RPMI8226 (cell line): ENCODE measurements at regions not wholly inside any gene's neighbourhood (a gene's known extent, or its start where the extent isn't known, plus 50 kb on each side); places are given as distances from the start of the nearest gene placed in this dataset.
A peak's percentile ranks its signal among the peaks of the same experiment; 100 is the strongest.

Source experiments
- DNase-seq: peaks from one replicate; pipeline ENCODE4 v3.0.0-alpha.2; 2015

- no peak for DNase-seq
Measured at GRCh38 chr5:172588380-172588779, 52.7 kb upstream of the NEURL1B start.

GRCh38 chr5:172587061-172587405, 54.0 kb upstream of the NEURL1B start:
- DNase-seq, result no peak

DNA sequence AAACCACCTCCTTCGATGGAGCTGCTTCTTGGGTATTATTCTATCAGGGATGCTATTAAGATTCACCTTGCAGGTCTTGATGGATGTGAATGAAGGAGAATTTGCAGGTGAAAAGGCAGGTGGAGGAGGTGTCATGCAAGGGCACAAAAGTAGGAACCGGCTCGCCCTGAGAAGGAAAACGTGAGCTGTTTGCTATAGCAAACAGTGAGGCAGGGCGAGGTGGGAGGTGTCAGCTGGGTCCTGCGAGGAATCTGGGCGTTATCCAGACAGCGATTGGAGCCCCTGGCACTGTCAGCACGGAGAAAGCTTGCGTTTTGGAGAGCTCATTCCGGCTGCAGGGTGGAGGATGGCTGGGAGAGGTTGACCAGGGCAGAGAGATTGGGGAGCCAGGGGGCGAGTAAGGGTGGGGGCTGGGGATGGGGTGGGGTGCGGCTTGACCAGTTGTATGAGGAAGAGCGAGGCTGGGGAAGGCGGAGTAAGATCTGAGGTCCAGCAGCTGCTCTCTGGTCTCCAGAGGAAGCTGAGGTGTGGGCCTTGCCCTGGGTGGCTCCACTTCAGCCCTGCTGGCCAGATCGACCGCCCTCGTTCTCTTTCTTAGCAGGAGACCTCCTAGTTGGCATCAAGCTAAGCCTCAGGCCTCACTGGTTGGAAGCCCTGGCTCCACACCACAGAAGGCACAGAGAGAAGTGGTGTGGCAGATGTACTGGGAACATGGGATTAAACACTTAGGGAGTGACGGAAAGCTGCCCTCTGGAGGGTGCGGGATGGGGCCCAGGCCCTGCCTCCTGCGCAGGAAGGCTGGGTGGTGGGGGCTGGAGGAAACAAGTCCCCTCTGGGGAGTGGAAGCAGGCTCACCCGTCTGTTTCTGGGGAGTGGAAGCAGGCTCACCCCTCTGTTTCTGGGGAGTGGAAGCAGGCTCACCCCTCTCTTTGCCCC, 54.7 kb upstream of the NEURL1B start:
- DNase-seq, result no peak

- DNase-seq, result no peak
Measured at GRCh38 chr5:172585114-172585513, 55.9 kb upstream of the NEURL1B start.

DNA sequence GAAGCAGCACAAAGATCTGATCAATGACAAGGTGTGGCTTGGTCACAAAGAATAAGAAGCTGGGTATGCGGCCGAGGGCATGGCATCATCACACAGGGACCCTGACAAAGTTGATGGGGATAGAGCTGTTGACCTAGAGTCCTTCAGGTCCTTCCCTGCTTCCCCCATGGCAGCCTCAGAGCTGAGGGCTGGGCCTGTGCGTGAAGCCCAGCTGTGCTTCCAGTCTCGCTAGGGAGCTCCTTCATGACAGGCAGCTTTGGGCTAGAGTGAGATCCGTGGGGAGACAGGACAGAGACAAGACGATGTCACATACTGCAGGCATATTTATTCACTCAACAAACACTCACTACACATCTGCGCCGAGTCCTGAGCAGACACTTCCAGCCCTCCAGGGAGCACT, 56.4 kb upstream of the NEURL1B start:
- DNase-seq, result no peak

DNA sequence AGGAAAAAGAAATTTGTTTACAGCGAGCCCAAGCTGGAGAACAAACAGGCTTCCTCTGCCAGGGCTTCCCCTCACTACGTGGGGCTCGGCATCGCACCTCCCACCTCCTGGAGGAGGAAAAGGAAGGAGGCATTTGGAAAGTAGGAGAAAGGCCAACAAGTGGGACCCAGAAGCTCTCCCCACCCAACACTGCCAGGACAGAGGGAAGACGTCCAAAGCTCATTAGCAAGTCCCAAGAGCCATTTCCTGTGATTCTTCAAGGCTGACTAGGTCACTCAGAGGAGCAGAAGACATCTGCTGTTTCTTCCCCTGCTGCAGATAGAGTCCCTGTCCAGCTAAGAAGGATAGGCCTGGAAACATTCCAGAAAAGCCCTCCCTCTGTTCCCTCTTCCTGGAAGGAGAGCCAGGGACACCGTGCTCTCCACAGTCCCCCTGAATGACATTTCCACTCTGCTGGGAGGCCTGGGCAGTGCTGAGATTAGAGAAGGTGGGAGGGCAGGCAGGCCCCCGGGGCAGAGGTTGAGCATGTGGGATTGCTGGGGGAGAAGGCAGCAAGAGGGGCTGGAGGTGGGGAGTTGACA, 57.0 kb upstream of the NEURL1B start:
- no peak for DNase-seq

DNA sequence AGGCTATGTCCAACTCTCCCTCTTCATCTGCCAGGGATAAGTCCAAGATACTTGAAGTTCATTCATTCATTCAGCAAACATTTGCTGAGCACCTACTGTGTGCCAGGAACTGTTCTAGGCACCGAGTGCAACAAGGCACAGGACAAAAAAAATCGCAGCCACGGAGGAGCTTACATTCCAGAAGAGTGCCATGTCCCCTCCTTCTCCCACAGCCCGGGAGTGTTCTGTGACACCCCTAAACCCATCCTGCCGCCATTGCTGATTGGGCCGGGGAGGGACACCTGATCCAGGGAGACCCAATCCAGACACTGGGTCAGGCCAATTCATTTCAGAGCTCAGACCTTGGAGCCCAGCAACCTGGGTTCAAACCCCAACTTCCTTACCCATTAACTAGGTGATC, 58.1 kb upstream of the NEURL1B start:
- DNase-seq, result no peak

DNA sequence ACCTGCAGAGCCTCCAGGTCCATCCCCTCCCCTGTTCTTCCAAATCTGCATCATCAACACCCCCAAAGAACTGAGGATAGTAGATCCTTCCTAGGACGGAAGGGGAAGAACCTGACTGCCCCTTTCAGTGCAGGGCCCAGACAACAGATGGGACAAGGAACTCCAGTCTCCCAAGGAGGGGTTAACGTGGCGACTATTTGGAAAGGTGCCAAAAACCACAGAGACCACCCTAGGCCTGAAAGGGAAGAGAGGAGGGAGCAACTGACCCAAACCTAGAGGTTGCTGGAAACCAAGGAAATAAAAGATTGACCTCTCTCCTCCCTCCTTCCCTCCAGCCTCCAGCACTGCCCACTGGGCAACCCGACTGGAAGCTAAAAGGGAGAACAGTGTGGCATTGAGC, 59.7 kb upstream of the NEURL1B start:
- no peak for DNase-seq

DNA sequence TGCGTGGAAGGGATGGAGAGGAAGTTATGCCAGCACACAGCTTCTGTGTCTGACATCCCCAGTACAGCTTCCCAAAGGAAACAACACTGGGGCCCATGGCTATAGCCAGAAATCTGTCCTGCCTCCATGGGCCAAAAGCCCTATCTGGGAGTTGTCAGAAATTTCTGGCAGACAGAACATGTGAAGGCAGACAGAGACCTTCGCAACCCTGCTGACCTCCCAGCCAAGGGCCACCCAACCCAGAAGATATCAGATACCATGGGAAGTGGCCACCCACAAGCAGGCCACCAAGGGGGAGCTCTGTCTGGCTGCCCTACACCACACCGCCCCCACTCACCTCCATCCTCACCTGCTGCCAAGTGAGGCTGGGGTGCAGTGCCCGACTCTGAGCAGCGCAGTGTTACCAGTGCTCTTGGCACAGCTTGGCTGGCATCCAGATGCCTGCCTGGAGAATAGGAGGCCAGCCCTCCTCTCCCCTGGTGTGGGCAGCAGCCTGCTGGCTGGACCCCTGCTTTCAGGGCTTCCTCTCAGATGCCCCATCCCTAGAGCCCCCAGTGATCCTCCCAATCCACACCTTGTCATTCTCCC, 61.6 kb upstream of the NEURL1B start:
- no peak for DNase-seq

DNA sequence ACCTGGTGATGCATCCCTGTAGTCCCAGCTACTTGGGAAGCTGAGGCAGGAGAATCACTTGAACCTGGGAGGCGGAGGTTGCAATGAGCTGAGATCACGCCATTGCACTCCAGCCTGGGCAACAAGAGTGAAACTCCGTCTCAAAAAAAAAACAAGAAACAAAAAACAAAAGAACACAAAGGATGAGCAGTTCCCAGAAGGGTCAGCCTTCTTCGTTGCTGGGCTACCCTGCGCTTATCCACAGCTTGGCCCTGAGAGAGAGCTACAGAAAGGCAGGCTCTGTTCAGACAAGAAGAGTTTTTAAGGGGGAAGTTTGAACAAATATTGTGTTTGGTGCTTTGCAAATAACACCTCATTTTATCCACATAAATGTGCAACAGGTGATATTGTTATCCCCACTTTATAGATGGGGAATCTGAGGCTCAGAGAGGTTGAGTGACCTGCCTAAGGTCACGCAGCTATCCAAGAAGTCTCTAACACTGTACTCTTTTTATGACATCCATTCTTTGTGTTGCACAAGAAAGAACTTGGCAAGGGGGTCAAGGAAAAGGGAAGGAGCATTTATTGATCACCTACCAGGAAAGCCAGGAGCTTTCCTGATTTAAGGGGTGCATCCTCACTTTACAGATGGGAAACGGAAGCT, 63.7 kb upstream of the NEURL1B start:
- no peak for DNase-seq

GRCh38 chr5:172575816-172576545, 65.1 kb upstream of the NEURL1B start:
- DNase-seq, result no peak

- DNase-seq, result no peak
Measured at GRCh38 chr5:172575416-172575815, 65.6 kb upstream of the NEURL1B start.

GRCh38 chr5:172574871-172575223, 66.2 kb upstream of the NEURL1B start:
- DNase-seq, result no peak

GRCh38 chr5:172573986-172574870, 66.8 kb upstream of the NEURL1B start:
- no peak for DNase-seq

- DNase-seq, result no peak
Measured at GRCh38 chr5:172573120-172573882, 67.8 kb upstream of the NEURL1B start.

GRCh38 chr5:172572440-172572839, 68.6 kb upstream of the NEURL1B start:
- no peak for DNase-seq

- DNase-seq, result no peak
Measured at GRCh38 chr5:172571892-172572291, 69.2 kb upstream of the NEURL1B start.

DNA sequence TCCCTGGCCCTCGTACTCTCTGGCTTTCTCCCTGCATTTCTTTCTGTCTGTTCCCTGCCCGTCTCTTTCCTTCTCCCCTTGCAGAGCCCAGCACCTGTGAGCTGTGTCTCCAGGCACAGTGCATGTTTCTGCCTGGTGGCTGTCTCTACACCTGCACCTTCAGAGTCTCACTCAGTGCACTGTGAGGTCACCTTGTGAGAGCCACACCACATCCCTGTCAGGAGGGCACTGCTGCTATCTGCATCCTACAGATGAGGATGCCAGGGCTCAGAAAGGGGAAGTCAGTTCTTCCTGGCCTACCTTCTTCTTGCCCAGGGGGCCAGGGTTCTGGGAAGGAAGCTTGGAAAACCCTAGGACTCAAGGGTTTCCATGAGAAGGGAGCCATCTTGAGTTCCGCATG, 69.7 kb upstream of the NEURL1B start:
- peak; percentile 26 for DNase-seq

DNA sequence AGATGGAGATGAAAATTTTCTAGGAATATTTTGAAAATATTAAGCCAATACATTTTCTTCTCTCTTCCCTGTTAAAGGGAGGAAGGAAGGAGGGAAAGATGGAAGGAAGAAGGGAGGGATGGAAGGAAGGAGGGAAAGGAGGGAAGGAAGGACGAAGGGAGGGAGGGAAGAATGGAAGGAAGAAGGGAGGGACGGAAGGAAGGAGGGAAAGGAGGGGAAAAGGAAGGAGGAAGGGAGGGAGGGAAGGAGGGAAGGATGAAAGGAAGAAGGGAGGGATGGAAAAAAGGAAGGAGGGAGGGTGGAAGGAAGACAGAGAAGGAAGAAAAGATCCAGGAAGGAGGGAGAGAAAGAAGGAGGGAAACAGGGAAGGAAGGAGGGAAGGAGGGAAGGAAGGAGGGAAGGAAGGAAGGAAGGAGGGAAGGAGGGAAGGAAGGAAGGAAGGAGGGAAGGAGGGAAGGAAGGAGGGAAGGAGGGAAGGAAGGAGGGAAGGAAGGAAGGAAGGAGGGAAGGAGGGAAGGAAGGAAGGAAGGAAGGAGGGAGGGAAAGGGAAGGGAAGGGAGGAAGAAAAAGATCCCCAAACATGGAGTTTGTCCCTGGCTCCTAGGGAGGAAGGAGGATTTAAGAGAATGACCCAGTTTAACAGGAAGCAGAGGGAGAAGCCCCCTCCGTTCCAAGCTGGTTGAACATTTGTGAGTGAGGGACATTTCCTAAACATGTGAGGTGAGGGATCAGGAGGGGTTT, 70.3 kb upstream of the NEURL1B start:
- DNase-seq, result no peak

DNA sequence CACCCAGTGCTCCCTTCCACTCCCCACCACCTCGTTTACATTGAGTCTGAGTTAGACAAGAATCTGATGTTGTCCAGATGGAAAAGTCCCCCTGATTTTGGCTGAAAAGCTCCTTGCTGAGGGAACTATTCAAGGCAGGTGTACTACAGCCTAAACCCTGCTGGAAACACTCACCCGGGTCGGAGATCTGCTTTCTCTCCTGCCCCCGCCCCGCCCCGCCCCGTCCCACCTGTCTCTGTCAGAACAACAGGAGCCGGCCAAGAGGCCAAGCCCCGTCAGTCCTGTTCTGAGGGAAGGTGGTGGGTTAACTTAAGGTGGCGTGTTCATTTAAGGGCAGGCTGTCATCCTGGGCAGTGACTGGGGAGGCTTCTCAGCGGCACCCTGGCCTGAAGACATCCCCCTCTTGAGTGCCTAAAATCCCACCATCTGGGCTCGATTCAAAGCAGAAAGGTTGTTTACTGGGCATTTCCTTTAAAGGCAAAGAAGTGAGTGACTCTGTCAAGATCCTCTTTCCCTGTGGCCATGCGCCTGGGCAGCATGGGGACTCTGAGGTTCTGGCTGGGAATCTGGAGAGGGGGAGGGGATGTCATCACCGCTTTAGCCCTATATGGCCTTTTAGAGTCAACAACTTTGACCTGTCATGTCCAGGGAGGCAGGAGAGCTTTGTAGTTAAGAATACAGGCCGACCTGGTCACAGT, 71.1 kb upstream of the NEURL1B start:
- DNase-seq, result peak; percentile 19
